Memory B cell (primary cell): ENCODE measurements at regions not wholly inside any gene's neighbourhood (a gene's known extent, or its start where the extent isn't known, plus 50 kb on each side); places are given as distances from the start of the nearest gene placed in this dataset.

Experiments used
- ATAC-seq: fragments of 150-1000 bp; cut with Tn5 transposase; 2 replicates; pipeline ENCODE4 v1.10.0; 2021; ENCODE audit warnings: low read depth, mild to moderate bottlenecking, moderate library complexity
- DNase-seq, 2 donors: peaks; one replicate each; pipeline ENCODE4 v3.0.0; 2022; ENCODE audit warnings: low spot score in 2 of 2
- H3K27ac Mint-ChIP-seq: one replicate; pipeline ENCODE4 v1.8.0; 2022; ENCODE audit warnings: mild to moderate bottlenecking, moderate library complexity, mixed read lengths
- H3K27me3 Mint-ChIP-seq: one replicate; pipeline ENCODE4 v1.8.0; 2022; ENCODE audit warnings: mixed read lengths
- H3K36me3 Mint-ChIP-seq: one replicate; pipeline ENCODE4 v1.8.0; 2022; ENCODE audit warnings: mild to moderate bottlenecking, mixed read lengths
- H3K4me1 Mint-ChIP-seq: one replicate; pipeline ENCODE4 v1.8.0; 2022; ENCODE audit warnings: mixed read lengths
- H3K4me3 Mint-ChIP-seq: one replicate; pipeline ENCODE4 v1.8.0; 2022; ENCODE audit warnings: mild to moderate bottlenecking, moderate library complexity, mixed read lengths
- H3K9me3 Mint-ChIP-seq: one replicate; pipeline ENCODE4 v1.8.0; 2022; ENCODE audit warnings: mixed read lengths

GRCh38 chr3:25229586-25229985 is 198.5 kb upstream of the RARB start:
- no peaks in the 10 kb centered on the region for H3K27me3 Mint-ChIP-seq
- H3K4me1 Mint-ChIP-seq, result no peaks in the 10 kb centered on the region
- H3K36me3 Mint-ChIP-seq, result no peaks in the 10 kb centered on the region
- ATAC-seq (no peak), DNase-seq (no peak)
- H3K4me3 Mint-ChIP-seq, result no peak overlapping the region
- H3K27ac Mint-ChIP-seq, result no peak overlapping the region
- H3K9me3 Mint-ChIP-seq, result no peaks in the 10 kb centered on the region

- H3K27me3 Mint-ChIP-seq, result no peaks in the 10 kb centered on the region
- H3K36me3 Mint-ChIP-seq, result no peaks in the 10 kb centered on the region
- no peaks in the 10 kb centered on the region for H3K4me1 Mint-ChIP-seq
- peaks cover 4% of the 10 kb centered on the region for H3K9me3 Mint-ChIP-seq
- no peak overlapping the region for H3K27ac Mint-ChIP-seq
- H3K4me3 Mint-ChIP-seq, result no peak overlapping the region
- DNase-seq (no peak), ATAC-seq (no peak)
Observed at GRCh38 chr3:25235031-25235430, 193.0 kb upstream of the RARB start.

- no peak overlapping the region for H3K27ac Mint-ChIP-seq
- no peaks in the 10 kb centered on the region for H3K27me3 Mint-ChIP-seq
- ATAC-seq (no peak), DNase-seq (no peak)
- H3K4me1 Mint-ChIP-seq, result no peaks in the 10 kb centered on the region
- H3K4me3 Mint-ChIP-seq, result no peak overlapping the region
- H3K9me3 Mint-ChIP-seq, result peaks cover 4% of the 10 kb centered on the region
- no peaks in the 10 kb centered on the region for H3K36me3 Mint-ChIP-seq
Observed at GRCh38 chr3:25235466-25235865, 192.6 kb upstream of the RARB start.

GRCh38 chr3:25237602-25238001 is 190.5 kb upstream of the RARB start:
- no peak overlapping the region for H3K4me3 Mint-ChIP-seq
- H3K27ac Mint-ChIP-seq, result no peak overlapping the region
- ATAC-seq (no peak), DNase-seq (no peak)
- H3K36me3 Mint-ChIP-seq, result no peaks in the 10 kb centered on the region
- peaks cover 4% of the 10 kb centered on the region for H3K9me3 Mint-ChIP-seq
- H3K4me1 Mint-ChIP-seq, result no peaks in the 10 kb centered on the region
- H3K27me3 Mint-ChIP-seq, result no peaks in the 10 kb centered on the region

GRCh38 chr3:25239042-25239441 is 189.0 kb upstream of the RARB start:
- DNase-seq, result no peak
- H3K36me3 Mint-ChIP-seq, result no peaks in the 10 kb centered on the region
- no peak overlapping the region for H3K4me3 Mint-ChIP-seq
- H3K27me3 Mint-ChIP-seq, result no peaks in the 10 kb centered on the region
- H3K27ac Mint-ChIP-seq, result no peak overlapping the region
- no peaks in the 10 kb centered on the region for H3K4me1 Mint-ChIP-seq
- no peak for ATAC-seq
- H3K9me3 Mint-ChIP-seq, result peaks cover 11% of the 10 kb centered on the region

- Mint-ChIP-seq H3K4me1 (no peaks in the 10 kb centered on the region), H3K4me3 (no peak overlapping the region), H3K27me3 (no peaks in the 10 kb centered on the region), H3K36me3 (no peaks in the 10 kb centered on the region), H3K9me3 (peaks cover 26% of the 10 kb centered on the region), H3K27ac (no peak overlapping the region)
- DNase-seq (no peak), ATAC-seq (no peak)
Observed at GRCh38 chr3:25246913-25247312, 181.2 kb upstream of the RARB start.

GRCh38 chr3:25252291-25252690 is 175.8 kb upstream of the RARB start:
- ATAC-seq, result no peak
- H3K4me1 Mint-ChIP-seq, result no peaks in the 10 kb centered on the region
- H3K36me3 Mint-ChIP-seq, result no peaks in the 10 kb centered on the region
- H3K27me3 Mint-ChIP-seq, result no peaks in the 10 kb centered on the region
- H3K4me3 Mint-ChIP-seq, result no peak overlapping the region
- H3K9me3 Mint-ChIP-seq, result peaks cover 14% of the 10 kb centered on the region
- no peak for DNase-seq
- H3K27ac Mint-ChIP-seq, result no peak overlapping the region

GRCh38 chr3:25257026-25257425 is 171.0 kb upstream of the RARB start:
- H3K4me3 Mint-ChIP-seq, result no peak overlapping the region
- no peaks in the 10 kb centered on the region for H3K4me1 Mint-ChIP-seq
- no peak overlapping the region for H3K27ac Mint-ChIP-seq
- no peaks in the 10 kb centered on the region for H3K36me3 Mint-ChIP-seq
- H3K9me3 Mint-ChIP-seq, result peaks cover 7% of the 10 kb centered on the region
- no peaks in the 10 kb centered on the region for H3K27me3 Mint-ChIP-seq
- no peak for DNase-seq
- ATAC-seq, result no peak

GRCh38 chr3:25259871-25260270 is 168.2 kb upstream of the RARB start:
- DNase-seq (no peak), ATAC-seq (no peak)
- Mint-ChIP-seq H3K27me3 (no peaks in the 10 kb centered on the region), H3K27ac (no peak overlapping the region), H3K4me3 (no peak overlapping the region), H3K9me3 (peaks cover 8% of the 10 kb centered on the region), H3K4me1 (no peaks in the 10 kb centered on the region), H3K36me3 (no peaks in the 10 kb centered on the region)

- Mint-ChIP-seq H3K4me3 (no peak overlapping the region), H3K4me1 (no peaks in the 10 kb centered on the region), H3K27me3 (no peaks in the 10 kb centered on the region), H3K9me3 (peaks cover 9% of the 10 kb centered on the region), H3K27ac (no peak overlapping the region), H3K36me3 (no peaks in the 10 kb centered on the region)
- ATAC-seq (no peak), DNase-seq (no peak)
Observed at GRCh38 chr3:25262322-25262721, 165.7 kb upstream of the RARB start.

- DNase-seq, result no peak
- Mint-ChIP-seq H3K9me3 (peaks cover 9% of the 10 kb centered on the region), H3K27me3 (no peaks in the 10 kb centered on the region)
Observed at GRCh38 chr3:25265284-25265683, 162.8 kb upstream of the RARB start.

GRCh38 chr3:25266677-25267076 is 161.4 kb upstream of the RARB start:
- Mint-ChIP-seq H3K4me3 (no peak overlapping the region), H3K27me3 (no peaks in the 10 kb centered on the region), H3K27ac (no peak overlapping the region), H3K9me3 (peaks cover 7% of the 10 kb centered on the region), H3K4me1 (no peaks in the 10 kb centered on the region), H3K36me3 (no peaks in the 10 kb centered on the region)
- no peak for DNase-seq
- no peak for ATAC-seq

More at GRCh38 chr3:25265284-25265683, 162.8 kb upstream of the RARB start:
- Mint-ChIP-seq H3K36me3 (no peaks in the 10 kb centered on the region), H3K4me1 (no peaks in the 10 kb centered on the region), H3K27ac (no peak overlapping the region), H3K4me3 (no peak overlapping the region)
- ATAC-seq, result no peak

- ATAC-seq (no peak), DNase-seq (no peak)
- Mint-ChIP-seq H3K4me3 (no peak overlapping the region), H3K4me1 (no peaks in the 10 kb centered on the region), H3K27ac (no peak overlapping the region), H3K27me3 (no peaks in the 10 kb centered on the region), H3K9me3 (peaks cover 2% of the 10 kb centered on the region), H3K36me3 (no peaks in the 10 kb centered on the region)
Observed at GRCh38 chr3:25272090-25272489, 156.0 kb upstream of the RARB start.

- Mint-ChIP-seq H3K9me3 (peaks cover 2% of the 10 kb centered on the region), H3K27ac (no peak overlapping the region), H3K4me1 (no peaks in the 10 kb centered on the region), H3K36me3 (no peaks in the 10 kb centered on the region), H3K4me3 (no peak overlapping the region), H3K27me3 (no peaks in the 10 kb centered on the region)
- ATAC-seq (no peak), DNase-seq (no peak)
Observed at GRCh38 chr3:25273582-25274171, 154.4 kb upstream of the RARB start.

GRCh38 chr3:25277503-25277902 is 150.6 kb upstream of the RARB start:
- no peaks in the 10 kb centered on the region for H3K27me3 Mint-ChIP-seq
- DNase-seq, result no peak
- no peaks in the 10 kb centered on the region for H3K4me1 Mint-ChIP-seq
- H3K9me3 Mint-ChIP-seq, result peaks cover 6% of the 10 kb centered on the region
- no peaks in the 10 kb centered on the region for H3K36me3 Mint-ChIP-seq
- H3K4me3 Mint-ChIP-seq, result no peak overlapping the region
- ATAC-seq, result no peak
- H3K27ac Mint-ChIP-seq, result no peak overlapping the region
